HL-60/S4 (cell line): ENCODE measurements at regions not wholly inside any gene's neighbourhood (a gene's known extent, or its start where the extent isn't known, plus 50 kb on each side); places are given as distances from the start of the nearest gene placed in this dataset.

ENCODE experiments used
- in situ Hi-C: fragments of 300-500 bp; cut with MboI; formaldehyde crosslinking; loops from 2 replicates; pipeline ENCODE4 v1.14.3; 2022; ENCODE audit warnings: low sequenced_read_pairs

GRCh38 chr9:109939698-109940342 is 159.8 kb downstream of the PALM2AKAP2 start:
- in situ Hi-C loops: no loop called here

DNA sequence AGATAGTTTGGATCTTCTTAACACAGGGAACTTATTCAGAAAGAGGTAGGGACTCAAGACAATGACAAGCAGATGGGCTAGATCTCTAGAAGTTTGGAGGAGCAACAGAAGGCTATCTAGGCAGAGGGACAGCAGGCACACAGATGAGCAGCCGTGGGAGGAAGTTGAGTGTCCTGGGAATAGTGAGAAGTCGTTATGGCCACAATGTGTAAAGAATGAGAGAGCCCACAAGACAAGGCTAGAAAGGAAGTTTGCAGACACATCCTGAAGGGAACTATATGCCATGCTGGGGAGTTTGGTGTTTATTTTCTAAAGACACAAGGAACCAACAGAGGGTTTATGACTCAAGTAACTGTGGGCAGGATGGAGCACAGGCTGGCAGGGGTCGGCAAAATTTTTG is 160.6 kb downstream of the PALM2AKAP2 start:
- in situ Hi-C loops: no loop called here

DNA sequence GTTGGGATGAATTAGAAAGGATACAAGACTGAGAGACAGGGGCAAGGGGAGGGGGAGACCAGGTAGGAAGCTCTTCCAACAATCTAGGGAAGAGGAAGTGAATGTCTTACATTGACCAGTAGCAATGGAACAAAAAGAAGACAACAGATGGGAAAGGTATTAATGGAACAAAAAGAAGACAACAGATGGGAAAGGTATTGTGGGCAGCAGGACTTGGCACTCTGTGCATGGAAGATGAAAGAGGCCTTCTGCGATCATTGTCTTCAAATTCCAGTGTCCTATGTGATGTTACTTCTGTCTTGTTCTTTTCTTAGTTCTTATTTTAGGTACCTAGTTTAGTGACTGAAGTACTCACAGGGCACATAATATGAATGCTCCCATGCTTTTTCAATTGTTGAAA is 161.8 kb downstream of the PALM2AKAP2 start:
- in situ Hi-C loops: no loop called here

DNA sequence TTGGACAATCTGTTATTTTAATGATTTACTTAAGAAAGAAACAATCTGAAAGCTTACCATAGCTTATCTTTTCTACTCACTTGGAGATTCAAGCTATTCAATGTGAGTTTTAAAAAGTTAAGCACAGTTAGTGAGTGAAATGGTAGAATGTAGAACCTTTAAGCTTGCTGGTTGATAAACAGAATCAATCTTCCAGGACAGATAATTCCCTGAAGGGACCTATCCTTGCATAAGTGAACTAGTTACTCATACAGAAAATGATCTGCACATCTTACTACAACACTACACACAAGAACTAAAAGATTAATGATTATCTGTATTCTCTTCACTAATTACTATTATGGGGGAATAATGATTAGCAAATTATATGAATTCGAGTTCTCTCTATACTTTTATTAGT is 165.6 kb downstream of the PALM2AKAP2 start:
- in situ Hi-C loops: no loop called here

- in situ Hi-C loops: no loop called here
Observed at GRCh38 chr9:109948453-109948852, 168.5 kb downstream of the PALM2AKAP2 start.

- in situ Hi-C loops: no loop called here
Observed at GRCh38 chr9:109950710-109951443, 170.9 kb downstream of the PALM2AKAP2 start.

DNA sequence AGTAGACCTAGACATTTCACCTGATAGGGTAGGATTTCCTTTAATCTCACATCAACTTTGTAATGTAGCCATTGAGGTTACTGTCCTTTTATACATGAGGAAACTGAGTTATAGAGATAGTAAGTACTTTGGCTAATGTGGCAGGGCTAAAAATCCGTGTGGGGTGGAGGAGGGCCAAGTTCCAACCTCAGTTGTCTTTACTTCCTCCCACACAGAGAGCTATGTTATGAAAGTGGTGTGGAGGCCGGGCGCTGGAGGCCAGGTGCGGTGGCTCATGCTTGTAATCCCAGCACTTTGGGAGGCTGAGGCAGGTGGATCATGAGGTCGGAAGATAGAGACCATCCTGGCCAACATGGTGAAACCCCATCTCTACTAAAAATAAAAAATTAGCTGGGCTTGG is 173.3 kb downstream of the PALM2AKAP2 start:
- in situ Hi-C loops: no loop called here

DNA sequence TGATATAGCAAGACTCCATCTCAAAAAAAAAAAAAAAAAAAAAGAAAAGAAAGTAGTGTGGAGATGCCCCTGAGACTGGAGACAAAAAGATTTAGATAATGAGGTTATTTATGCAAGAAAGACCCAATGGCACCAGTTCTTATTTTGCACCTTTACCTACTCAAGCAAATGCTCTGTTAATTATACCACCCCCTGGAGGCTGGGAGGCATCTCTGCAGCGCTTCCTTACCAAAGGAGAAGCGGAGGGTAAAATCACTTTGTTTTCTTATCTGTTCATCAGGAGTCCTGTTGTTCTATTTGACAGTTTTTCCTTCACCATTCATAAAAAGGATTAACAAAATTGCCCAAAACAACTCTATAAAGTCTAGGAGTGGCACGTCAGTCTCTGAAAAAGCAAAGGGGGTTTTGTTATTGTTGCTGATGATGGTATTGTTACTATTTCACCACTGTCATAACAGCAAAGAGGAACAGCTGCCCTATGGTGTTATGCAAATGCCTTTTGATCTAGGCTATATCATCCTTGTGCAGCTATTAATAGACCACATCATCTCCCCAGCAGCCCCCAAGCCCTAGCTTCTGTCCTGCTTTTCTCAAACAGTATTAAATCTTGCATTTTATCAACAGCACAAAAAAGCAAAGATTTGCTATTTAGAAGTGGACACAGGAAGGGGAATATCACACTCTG is 174.0 kb downstream of the PALM2AKAP2 start:
- in situ Hi-C loops: no loop called here

GRCh38 chr9:109956717-109957440 is 176.9 kb downstream of the PALM2AKAP2 start:
- in situ Hi-C loops: no loop called here

- in situ Hi-C loops: no loop called here
Observed at GRCh38 chr9:109959679-109960078, 179.7 kb downstream of the PALM2AKAP2 start.

GRCh38 chr9:109961626-109962025 is 181.6 kb downstream of the PALM2AKAP2 start:
- in situ Hi-C loops: no loop called here

DNA sequence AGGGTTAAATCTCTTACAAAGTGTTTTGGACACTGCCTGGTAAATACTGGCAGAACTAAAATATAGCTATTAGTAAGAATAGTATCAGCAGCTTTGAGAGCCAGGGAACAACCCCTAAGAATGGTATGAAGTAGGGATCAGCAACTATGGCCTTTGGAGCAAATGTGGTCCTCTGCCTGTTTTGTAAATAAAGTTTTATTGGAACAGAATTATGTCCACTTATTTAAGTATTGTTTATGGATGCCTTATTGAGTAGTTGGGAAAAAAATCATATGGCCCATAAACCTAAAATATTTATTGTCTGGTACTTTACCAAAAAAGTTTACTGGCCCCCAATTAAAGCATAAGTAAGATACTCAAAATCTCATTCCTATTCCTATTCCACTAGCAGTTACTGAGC is 182.2 kb downstream of the PALM2AKAP2 start:
- in situ Hi-C loops: no loop called here

GRCh38 chr9:109963079-109963478 is 183.1 kb downstream of the PALM2AKAP2 start:
- in situ Hi-C loops: no loop called here

DNA sequence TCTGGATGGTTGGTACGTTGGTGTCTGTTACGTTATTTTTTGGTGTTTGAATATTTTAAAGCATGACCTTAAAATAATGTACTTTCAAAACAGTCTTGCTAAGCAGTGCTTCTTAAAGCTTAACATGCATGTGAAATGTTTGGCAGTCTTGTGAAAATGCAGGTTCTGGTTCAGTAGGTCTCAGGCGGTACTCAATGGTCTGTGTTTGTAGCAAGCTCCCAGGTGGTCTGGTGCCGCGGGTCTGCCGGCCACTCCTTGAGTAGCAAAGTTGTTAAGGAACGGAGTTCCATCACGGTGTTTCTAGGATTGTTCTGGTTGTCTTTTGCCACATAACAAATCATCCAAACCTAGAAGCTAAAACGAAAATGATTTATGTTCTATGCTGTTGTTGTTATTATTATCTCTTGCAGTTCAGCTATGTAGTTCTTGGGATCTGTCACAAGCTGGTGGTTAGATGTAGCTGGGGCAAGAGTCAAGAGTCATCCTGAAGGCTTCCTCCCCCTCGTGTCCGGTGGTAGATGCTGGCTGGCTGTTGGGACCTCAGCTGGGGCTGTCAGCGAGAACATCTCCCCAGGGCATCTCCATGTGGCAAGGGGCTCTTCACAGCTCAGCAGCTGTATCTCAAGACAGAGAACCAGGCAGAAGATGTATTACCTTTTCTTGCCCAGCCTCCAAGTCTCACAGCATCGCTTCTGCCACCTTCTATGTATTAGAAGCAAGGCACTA is 186.8 kb downstream of the PALM2AKAP2 start:
- in situ Hi-C loops: no loop called here

GRCh38 chr9:109967651-109968642 is 187.9 kb downstream of the PALM2AKAP2 start:
- in situ Hi-C loops: no loop called here

- in situ Hi-C loops: no loop called here
Observed at GRCh38 chr9:109969011-109969410, 189.0 kb downstream of the PALM2AKAP2 start.

DNA sequence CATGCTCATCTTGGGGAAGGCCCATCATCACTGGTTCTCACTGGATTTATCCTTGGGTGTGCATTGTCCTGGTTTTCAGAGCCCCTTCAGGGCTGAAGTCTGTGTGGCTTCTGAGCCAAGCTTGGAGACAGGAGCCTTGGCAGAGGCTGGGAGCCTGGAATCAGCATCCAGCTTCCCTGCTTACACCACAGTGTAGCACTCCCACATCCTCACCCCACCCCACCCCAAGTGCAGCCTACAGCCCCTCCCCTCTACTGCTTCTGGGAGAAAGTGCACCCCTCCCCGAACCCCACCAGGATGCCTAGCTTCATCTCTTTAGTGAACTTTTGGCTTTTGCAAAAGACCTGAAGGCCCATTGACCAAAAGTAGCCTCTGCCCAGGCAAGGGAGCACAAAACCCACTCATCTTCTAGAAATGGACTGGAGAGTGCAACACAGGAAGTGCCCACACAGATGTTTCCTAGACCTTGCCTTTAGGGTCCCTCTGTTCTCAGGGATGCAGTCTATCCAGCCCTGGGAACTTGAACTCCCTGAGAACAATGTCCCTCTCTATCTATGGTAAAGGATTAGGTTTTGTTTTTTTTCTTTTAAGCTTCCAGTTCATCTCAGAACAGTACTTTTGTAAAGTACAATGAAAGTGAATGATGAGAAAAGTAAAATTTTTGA is 189.7 kb downstream of the PALM2AKAP2 start:
- in situ Hi-C loops: no loop called here

DNA sequence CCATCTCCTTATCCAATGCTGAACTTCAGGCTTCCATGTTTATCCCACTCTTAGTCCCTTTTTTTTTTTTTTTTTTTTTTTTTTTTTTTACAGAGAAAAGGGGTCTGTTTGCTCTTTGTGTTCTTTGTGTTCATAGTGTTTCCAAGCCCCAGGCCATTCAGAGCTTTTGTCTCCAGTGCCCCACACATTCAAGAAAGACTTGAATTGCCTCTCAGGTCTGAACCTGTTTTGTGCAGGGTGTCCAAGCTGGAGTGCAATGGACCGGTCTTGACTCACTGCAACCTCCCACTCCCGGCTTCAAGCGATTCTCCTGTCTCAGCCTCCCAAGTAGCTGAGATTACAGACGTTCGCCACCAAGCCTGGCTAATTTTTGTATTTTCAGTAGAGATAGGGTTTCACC is 191.2 kb downstream of the PALM2AKAP2 start:
- in situ Hi-C loops: no loop called here
